Lower leg skin (tissue), 3 donors: ENCODE measurements at regions not wholly inside any gene's neighbourhood (a gene's known extent, or its start where the extent isn't known, plus 50 kb on each side); places are given as distances from the start of the nearest gene placed in this dataset.

Experiments
- CTCF ChIP-seq, 3 donors: fragments of 450-650 bp; IDR thresholded peaks; one replicate each; pipeline ENCODE4 v1.5.1; 2016; ENCODE audit warnings: antibody characterized with exemption in 3 of 3, mild to moderate bottlenecking in 3 of 3, moderate library complexity in 2 of 3
- POLR2A ChIP-seq, 2 donors: fragments of 450-650 bp; IDR thresholded peaks; one replicate each; pipeline ENCODE4 v1.6.1; 2016 to 2017; ENCODE audit warnings: antibody characterized with exemption in 2 of 2, mild to moderate bottlenecking in 1 of 2, moderate library complexity in 1 of 2

- no peak for TF ChIP-seq CTCF (IDR thresholded peaks at IDR 0.05)
- no peak for TF ChIP-seq POLR2A (IDR thresholded peaks at IDR 0.05)
Observed at GRCh38 chr5:56501781-56502557, 268.8 kb upstream of the ANKRD55 start.
